Small intestine (tissue), 7 donors: ENCODE measurements at regions not wholly inside any gene's neighbourhood (a gene's known extent, or its start where the extent isn't known, plus 50 kb on each side); places are given as distances from the start of the nearest gene placed in this dataset.
"Not testable (repeated sequence)": the region's sequence is repeated elsewhere in the genome, so short reads cannot be mapped to it uniquely, and the experiment has no call there.

ENCODE experiments used
- DNase-seq, 2 donors: peaks; one replicate each; pipeline versions ENCODE4 v3.0.0 to v3.0.0-alpha.2; 2013
- FAIRE-seq: peaks from 2 replicates; lab custom pipeline; 2012; peaks lifted over from hg19 to GRCh38; lab: Jason Lieb, UNC
- H3K27ac ChIP-seq, 3 donors: one replicate each; pipeline ENCODE4 v1.5.1; 2013; ENCODE audit warnings: low read length in 2 of 3, mild to moderate bottlenecking in 2 of 3, control low read depth in 1 of 3, inconsistent platforms in 1 of 3, low read depth in 1 of 3, moderate library complexity in 1 of 3
- H3K27me3 ChIP-seq, 3 donors: one replicate each; pipeline ENCODE4 v1.6.1; 2013; ENCODE audit warnings: low read length in 3 of 3, inconsistent platforms in 1 of 3; ENCODE audit not compliant: control insufficient read depth in 3 of 3, insufficient read depth in 3 of 3
- H3K36me3 ChIP-seq, 3 donors: one replicate each; pipeline ENCODE4 v1.6.1; 2013; ENCODE audit warnings: low read length in 3 of 3, inconsistent platforms in 1 of 3, low read depth in 1 of 3, mild to moderate bottlenecking in 1 of 3, moderate library complexity in 1 of 3; ENCODE audit not compliant: control insufficient read depth in 3 of 3, insufficient read depth in 2 of 3
- H3K4me1 ChIP-seq, 3 donors: one replicate each; pipeline ENCODE4 v1.6.1; 2013; ENCODE audit warnings: low read length in 2 of 3, inconsistent platforms in 1 of 3, low read depth in 1 of 3, mild to moderate bottlenecking in 1 of 3, moderate library complexity in 1 of 3; ENCODE audit not compliant: control insufficient read depth in 3 of 3, insufficient read depth in 2 of 3
- H3K4me3 ChIP-seq, 3 donors: one replicate each; pipeline ENCODE4 v1.5.1; 2013; ENCODE audit warnings: low read length in 3 of 3, control low read depth in 1 of 3, inconsistent platforms in 1 of 3, low read depth in 1 of 3, mild to moderate bottlenecking in 1 of 3, moderate library complexity in 1 of 3
- H3K9me3 ChIP-seq, 2 donors: one replicate each; pipeline ENCODE4 v1.6.1; 2013; ENCODE audit warnings: low read depth in 1 of 2, low read length in 1 of 2; ENCODE audit not compliant: control insufficient read depth in 2 of 2, insufficient read depth in 1 of 2
- WGBS, 3 donors: extraction: QIAGEN DNeasy Blood & Tissue Kit; methylation state at CpG; one replicate each; pipeline ENCODE4 v1.1.7; 2013; 5-methylcytosine and 5-hydroxymethylcytosine counted together
- donor health status: healthy with polysubstance abuse.
- donor health status: control.
- donor health status: control.
- donor health status: Bipolar disorder and iron deficiency.
- donor health status: healthy.

- H3K4me3 ChIP-seq = no peak overlapping the region
- H3K4me1 ChIP-seq = peaks cover 8 to 23% (median 11%) of the 10 kb centered on the region in 3 donors
- 32 to 55% (median 36%) methylated on average over 6 of the region's 6 CpGs for WGBS, 3 donors
- DNase-seq (peak; percentile 44 to 53), FAIRE-seq (no peak)
- no peaks in the 10 kb centered on the region for H3K9me3 ChIP-seq
- H3K27ac ChIP-seq = peak overlapping the region in 2 of 3 donors; percentile 58 to 94
- no peaks in the 10 kb centered on the region for H3K36me3 ChIP-seq
- H3K27me3 ChIP-seq = no peaks in the 10 kb centered on the region
These were observed 90.2 kb upstream of the KLF6 start for GRCh38 chr10:3874990-3875841.

DNA sequence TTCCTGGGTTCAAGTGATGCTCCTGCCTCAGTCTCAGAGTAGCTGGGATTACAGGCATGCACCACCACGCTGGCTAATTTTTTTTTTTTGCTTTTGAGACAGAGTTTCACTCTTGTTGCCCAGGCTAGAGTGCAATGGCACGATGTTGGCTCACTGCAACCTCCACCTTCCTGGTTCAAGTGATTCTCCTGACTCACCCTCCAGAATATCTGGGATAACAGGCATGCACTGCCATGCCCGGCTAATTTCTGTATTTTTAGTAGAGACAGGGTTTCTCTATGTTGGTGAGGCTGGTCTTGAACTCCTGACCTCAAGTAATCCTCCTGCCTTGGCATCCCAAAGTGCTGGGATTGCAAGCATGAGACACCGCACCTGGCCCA is 89.6 kb upstream of the KLF6 start:
- peak overlapping the region in 2 of 3 donors; percentile 8 to 94 for H3K27ac ChIP-seq
- DNase-seq = not testable (repeated sequence)
- WGBS, 3 donors = 53 to 73% (median 59%) methylated on average over 4 of the region's 4 CpGs

GRCh38 chr10:3873728-3874461 is 88.9 kb upstream of the KLF6 start:
- no peaks in the 10 kb centered on the region for H3K36me3 ChIP-seq
- DNase-seq (peak; percentile 74 to 83), FAIRE-seq (no peak)
- no peaks in the 10 kb centered on the region for H3K9me3 ChIP-seq
- peak overlapping the region in 1 of 3 donors; percentile 92 for H3K27ac ChIP-seq
- H3K4me3 ChIP-seq = no peak overlapping the region
- 36 to 41% (median 40%) methylated on average over 7 of the region's 7 CpGs for WGBS, 3 donors
- H3K4me1 ChIP-seq = peaks cover 12 to 32% (median 15%) of the 10 kb centered on the region in 3 donors
- no peaks in the 10 kb centered on the region for H3K27me3 ChIP-seq

More for the DNA sequence above, 89.6 kb upstream of the KLF6 start:
- not testable (repeated sequence) for H3K9me3 ChIP-seq, FAIRE-seq, H3K27me3 ChIP-seq, H3K4me3 ChIP-seq, H3K36me3 ChIP-seq
- peaks cover 8 to 27% (median 13%) of the 10 kb centered on the region in 3 donors for H3K4me1 ChIP-seq

DNA sequence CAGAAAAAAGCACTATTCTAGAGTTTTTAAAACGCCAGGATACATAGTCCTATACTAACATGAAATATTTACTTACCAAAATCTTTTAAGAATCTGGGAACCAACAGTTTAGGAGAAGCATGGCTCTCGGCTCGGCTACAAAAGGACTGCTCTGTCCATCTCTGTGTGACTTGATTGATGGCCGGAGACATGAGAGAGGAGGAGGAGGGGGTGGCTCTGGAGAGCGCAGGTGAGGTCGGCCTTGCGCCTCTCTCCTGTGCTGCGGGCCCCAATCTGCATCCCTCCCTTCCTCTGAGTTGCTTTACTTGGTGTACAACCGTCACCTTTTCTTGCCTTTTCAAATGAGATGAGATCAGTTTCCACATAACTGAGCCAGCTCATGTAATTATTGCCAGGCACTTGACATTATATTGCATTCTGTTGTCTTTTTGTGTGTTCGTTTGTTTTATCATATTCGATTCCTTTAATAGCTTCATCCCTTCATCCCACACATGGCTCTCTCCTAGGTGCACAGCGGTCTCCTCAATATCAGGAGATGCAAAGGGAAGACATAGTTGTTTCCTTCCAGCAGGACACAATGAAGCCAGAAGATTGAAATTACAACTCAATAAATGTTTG is 87.8 kb upstream of the KLF6 start:
- H3K36me3 ChIP-seq = no peaks in the 10 kb centered on the region
- no peak for FAIRE-seq
- H3K27ac ChIP-seq = no peak overlapping the region
- no peak for DNase-seq
- no peak overlapping the region for H3K4me3 ChIP-seq
- peaks cover 12 to 41% (median 15%) of the 10 kb centered on the region in 3 donors for H3K4me1 ChIP-seq
- WGBS, 3 donors = 90 to 93% (median 91%) methylated on average over 12 of the region's 12 CpGs
- H3K27me3 ChIP-seq = no peaks in the 10 kb centered on the region
- no peaks in the 10 kb centered on the region for H3K9me3 ChIP-seq

- 58 to 88% (median 70%) methylated on average over 6 of the region's 6 CpGs for WGBS, 3 donors
- Histone ChIP-seq H3K4me3 (no peak overlapping the region), H3K27me3 (no peaks in the 10 kb centered on the region), H3K27ac (peak overlapping the region in 2 of 3 donors; percentile 44 to 61), H3K9me3 (no peaks in the 10 kb centered on the region), H3K4me1 (peaks cover 12 to 41% (median 19%) of the 10 kb centered on the region in 3 donors), H3K36me3 (no peaks in the 10 kb centered on the region)
- FAIRE-seq = no peak
- peak; percentile 69 to 86 for DNase-seq
These were observed 86.5 kb upstream of the KLF6 start for GRCh38 chr10:3871424-3871996.

DNA sequence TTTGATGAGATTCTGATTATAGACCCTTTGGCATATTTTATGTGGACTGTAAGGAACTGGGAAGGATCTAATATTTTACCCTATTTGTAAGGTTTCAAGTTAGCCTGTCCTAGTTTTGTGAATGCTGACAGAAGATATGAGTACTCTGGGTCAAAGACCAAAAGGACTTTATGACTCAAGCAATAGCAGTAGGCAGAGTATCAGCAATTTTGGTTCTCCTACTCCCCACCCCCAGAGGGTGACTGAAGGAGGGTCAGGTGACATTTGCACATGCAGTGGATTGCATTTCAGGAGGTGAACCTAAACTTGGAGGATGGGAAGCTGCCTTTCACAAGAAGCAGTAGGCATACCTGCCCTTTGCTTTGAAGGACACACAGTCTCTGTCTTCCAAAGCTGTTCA is 84.0 kb upstream of the KLF6 start:
- Histone ChIP-seq H3K27ac (peak overlapping the region; percentile 13 to 70 (median 66)), H3K27me3 (no peaks in the 10 kb centered on the region), H3K36me3 (no peaks in the 10 kb centered on the region), H3K4me3 (no peak overlapping the region), H3K4me1 (peaks cover 7 to 40% (median 13%) of the 10 kb centered on the region in 3 donors), H3K9me3 (no peaks in the 10 kb centered on the region)
- FAIRE-seq (no peak), DNase-seq (peak; percentile 87 to 92)

GRCh38 chr10:3868271-3868664 is 83.3 kb upstream of the KLF6 start:
- H3K36me3 ChIP-seq = no peaks in the 10 kb centered on the region
- 23 to 60% (median 33%) methylated on average over 6 of the region's 6 CpGs for WGBS, 3 donors
- FAIRE-seq = no peak

More at GRCh38 chr10:3868271-3868664, 83.3 kb upstream of the KLF6 start:
- H3K4me3 ChIP-seq = no peak overlapping the region
- peak overlapping the region; percentile 47 to 70 (median 66) for H3K27ac ChIP-seq
- H3K4me1 ChIP-seq = peaks cover 7 to 37% (median 13%) of the 10 kb centered on the region in 3 donors
- peak; percentile 41 to 56 for DNase-seq
- H3K9me3 ChIP-seq = no peaks in the 10 kb centered on the region
- H3K27me3 ChIP-seq = no peaks in the 10 kb centered on the region
